ENCODE measurements at regions not wholly inside any gene's neighbourhood (a gene's known extent, or its start where the extent isn't known, plus 50 kb on each side); places are given as distances from the start of the nearest gene placed in this dataset.

DNA sequence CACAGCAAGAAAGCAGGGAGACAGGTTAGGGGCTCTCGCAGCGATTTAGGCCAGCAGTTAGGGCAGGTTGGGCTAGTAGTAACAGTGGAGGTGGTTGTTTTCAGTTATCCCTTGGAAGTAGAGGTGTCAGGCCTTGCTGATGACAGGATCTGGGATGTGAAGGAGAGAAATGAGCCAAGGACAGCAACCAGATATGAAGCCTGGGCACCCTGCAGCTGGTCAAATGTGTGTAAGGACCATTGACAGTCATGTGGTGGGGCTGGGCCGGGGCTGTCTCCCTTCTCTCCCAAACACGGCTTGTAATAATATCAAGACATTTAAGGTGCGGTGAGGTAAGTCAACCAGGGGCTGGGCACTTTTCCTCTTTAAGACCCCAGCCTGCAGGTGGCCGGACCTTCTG, 112.5 kb upstream of the IGFBP3 start:
- TF ChIP-seq EZH2phosphoT487 (IDR thresholded peaks at IDR 0.05; ENCODE audit: insufficient read depth, low read depth) = no peak
- TF ChIP-seq EZH2 (IDR thresholded peaks at IDR 0.05; ENCODE audit: insufficient read depth, poor library complexity, severe bottlenecking) = no peak

Measured in GM23248 (cell line).